NCI-H2107 treated with DMSO at 0.1 percent for 48 hours (cell line): ENCODE measurements at regions not wholly inside any gene's neighbourhood (a gene's known extent, or its start where the extent isn't known, plus 50 kb on each side); places are given as distances from the start of the nearest gene placed in this dataset.

Source experiments
- DNase-seq: peaks from one replicate; lab custom pipeline; 2025; ENCODE audit not compliant: unreplicated experiment; lab: John Stamatoyannopoulos, UW

DNA sequence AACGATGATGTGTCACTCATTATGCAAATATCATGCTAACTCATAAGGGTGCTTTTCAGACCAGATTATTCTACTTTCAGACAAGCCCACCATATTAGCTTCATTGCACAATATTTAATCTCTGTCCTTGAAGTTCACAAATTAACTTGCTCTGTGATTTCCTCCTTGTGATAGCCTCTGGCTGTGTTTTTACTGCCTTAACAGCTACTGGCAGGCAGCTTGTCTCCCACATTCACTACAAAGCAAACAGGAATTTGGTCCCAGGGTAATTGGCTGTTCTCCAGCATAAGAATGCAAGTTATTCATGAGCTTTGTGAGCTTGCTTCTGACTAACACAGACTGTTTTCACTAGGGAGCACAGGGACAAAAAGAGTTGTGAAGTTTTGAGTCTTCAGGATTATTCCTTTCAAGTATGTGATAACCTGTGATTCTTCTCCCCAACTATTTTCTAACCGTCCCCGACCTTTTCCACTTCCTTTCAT is 87.9 kb upstream of the HMCN1 start:
- peak; percentile 50 for DNase-seq

DNA sequence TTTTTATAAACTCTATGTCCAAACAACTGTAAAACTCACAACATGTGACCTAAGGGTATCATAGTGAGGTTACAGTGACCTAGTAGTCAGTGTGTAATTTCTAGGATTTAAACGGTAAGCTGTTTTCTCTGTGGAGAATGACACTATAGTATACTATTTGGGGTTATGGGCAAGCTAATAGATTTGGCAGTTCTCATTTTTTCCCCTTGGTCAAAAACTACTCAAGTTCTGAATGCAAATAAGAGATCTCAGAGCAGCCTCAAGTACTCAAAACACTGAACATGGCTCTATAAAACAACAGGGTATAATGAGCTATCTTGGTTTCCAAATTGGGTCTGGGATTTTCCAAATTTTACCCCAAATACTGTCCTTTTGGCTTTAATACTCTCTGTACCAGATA is 88.5 kb upstream of the HMCN1 start:
- DNase-seq = no peak

DNA sequence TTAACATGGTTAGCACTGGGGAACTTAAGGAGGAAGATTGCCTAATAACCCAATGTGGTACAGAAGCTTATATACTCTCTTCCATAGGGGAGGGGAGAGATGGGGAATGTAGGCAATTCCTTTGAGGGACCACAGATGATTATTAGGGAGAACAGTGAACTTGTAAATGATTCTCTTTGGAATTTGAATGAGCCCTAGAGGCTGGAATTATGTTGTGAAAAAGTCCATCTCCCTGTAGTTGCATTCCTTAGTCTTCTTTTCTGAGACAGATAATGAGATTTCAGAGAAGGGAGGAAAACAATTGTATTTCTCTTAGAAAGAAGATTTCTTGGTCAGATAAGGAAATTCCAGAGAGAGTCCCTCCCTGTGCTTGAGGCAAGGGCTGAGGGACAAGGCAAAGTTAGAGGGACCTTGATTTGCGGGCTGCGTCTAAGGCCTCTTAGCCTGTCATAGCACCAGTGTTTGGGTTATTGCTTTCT is 89.0 kb upstream of the HMCN1 start:
- DNase-seq = no peak

DNA sequence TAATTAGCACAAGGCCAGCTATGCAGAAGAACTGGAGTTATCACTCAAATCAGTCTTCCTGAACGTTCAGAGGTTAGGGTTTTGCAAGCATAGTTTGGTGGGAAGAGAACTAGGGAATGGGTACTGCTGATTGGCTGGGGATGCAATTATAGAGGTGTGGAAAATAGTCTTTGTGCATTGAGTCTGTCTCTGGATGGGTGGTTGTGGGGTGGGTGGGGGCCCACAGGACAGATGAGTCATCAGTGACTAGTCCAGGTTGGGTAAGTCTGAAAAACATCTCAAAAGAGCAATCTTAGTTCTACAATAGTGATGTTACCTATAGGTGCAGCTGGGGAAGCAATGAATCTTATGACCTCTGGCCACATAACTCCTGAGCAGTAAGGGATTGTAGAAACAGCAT is 89.7 kb upstream of the HMCN1 start:
- no peak for DNase-seq

DNA sequence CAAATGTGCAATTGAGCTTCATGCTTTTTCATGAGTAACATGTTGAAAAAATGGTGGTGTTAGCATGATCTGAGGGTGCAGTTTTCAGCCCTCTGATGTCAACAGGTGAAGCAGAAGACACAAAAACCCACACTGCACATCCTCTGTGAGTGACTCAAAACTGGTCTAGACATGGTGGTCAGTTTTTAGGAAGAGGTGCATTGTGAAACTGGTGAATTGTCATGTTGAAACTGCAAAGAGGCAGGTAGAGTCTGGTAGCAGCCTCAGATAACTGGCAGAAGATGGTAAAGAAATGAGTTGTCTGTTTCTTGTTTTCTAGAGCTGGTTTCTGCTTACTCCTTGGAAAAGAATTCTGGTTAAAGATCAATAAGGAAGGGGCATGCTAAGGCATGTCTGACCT is 97.3 kb upstream of the HMCN1 start:
- no peak for DNase-seq

DNA sequence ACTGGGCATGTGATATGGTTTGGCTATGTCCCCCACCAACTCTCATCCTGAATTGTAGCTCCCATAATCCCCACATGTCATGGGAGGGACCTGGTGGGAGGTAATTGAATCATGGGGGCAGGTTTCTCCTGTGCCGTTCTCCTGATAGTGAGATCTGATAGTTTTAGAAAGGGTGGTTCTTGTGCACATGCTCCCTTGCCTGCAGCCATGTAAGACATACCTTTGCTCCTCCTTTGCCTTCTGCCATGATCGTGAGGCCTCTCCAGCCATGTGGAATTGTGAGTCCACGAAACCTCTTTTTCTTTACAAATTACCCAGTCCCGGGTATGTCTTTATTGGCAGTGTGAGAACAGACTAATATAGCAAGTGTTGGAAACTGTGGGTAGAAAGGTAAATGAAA is 99.5 kb upstream of the HMCN1 start:
- no peak for DNase-seq

DNA sequence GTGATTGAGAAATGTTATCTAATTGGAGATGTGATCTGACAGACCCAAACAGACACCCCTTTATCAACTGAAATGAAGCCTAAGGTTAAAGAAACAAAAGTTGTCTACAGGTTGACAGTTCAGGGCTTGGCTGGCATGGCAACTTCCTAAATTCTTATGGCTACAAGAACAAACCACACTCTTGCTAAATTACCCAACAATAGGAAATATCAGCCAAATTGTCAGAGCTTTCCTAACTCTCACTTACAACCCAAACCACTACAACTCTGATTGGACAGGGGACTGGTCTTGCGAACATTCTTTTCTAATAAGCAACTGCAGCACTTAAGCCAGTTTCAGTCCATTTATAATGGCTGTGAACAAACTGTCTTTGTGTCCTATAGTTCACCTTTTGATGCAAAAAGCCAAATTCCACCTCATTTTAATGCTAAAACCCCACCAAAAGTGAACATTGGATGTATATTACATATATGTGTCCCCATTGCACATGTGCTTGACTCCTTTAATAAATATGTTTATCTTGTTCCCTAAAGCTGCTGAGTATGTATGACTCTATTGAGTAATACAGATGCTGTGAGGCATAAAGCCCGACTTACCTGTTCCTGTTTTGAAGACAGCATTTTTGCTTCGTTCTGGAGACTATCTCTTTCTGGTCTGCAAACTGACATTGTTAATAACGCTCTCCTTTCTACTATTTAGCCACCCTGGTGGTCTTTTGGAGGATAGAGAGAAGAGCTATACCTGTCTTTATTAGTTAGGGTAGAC is 101.3 kb upstream of the HMCN1 start:
- DNase-seq = no peak

DNA sequence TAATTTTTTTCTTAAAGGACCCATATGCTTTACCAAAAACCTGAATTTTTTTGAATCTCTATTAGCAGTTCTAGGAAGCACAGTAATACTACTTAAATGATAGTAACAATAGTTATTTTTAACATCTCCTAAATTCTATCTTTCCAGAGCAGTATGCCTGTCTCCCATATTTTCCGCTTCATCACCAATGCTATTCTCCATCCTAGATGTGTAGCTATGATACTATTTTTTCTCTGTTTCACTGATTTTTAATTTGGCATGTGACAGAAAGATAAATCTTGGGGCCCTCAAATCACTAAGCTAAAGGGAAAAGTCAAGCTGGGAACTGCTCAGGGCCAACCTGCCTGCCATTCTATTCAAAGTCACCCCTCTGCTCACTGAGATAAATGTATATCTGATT is 102.3 kb upstream of the HMCN1 start:
- DNase-seq = no peak

DNA sequence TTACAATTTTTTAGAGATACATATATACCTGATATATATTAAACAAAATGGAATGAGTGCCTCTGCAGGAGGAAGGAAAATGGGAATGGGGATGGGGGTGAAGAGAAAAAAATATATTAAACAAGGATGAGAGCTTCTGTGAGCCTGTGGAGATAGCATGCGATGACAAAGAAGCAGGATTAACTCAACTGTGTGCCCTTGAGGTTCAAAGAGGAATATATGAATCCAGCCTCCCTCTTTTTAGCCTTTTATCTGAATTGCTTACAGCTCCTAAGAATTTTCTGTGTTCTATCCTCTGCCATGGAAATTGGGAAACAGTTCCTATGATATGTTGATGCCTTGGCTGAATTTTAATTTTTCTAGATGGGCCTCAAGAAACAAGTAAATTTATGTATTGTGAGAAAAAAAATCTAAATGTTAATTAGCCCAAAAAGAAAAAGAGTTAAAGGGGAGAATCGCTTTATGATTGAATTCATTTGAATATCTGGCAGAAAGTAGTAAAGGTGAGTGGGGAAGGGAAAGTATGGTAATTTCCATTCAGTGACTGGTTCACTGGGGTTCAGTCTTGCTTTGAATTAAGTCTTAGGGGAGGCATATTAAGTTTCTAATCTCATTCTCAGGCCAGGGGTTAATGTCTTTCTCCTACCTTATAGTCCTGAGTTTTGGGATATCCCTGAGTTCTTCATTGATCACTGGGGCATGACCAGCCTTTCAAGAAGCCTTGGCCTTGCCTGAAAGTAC is 106.3 kb upstream of the HMCN1 start:
- no peak for DNase-seq

DNA sequence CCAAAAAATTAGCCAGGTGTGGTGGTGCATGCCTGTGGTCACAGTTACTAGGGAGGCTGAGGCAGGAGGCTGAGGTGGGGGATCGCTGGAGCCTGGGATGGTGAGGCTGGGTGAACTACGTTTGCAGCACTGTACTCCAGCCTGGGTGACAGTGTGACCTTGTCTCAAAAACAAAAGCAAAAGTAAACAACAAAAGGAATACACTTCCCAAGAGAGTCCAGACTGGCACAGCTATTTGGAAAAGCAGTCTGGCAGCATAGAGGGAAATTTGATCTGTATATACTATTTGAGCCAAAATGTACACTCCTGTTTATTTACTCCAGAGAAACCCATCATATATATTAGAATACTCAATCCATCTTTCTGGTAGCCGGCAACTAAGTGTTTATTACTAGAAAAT is 107.0 kb upstream of the HMCN1 start:
- peak; percentile 44 for DNase-seq

DNA sequence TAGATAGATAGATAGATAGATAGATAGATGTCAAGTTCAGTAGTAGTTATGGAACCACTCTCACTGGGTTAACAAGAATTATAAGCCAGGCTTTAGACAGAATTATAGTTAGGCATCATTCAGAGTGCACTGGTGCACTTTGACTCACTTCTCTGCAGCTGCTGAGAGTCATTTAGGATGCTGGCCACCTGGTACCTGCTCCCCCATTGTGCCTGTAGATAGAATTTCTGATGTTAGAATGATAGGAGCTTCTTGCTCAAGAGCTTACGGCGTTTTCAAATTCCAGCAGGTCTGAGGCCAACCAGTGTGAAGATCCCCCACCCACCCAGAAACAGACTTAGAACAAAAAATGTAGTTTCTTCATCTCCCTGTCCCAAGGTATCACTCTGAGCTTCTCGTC is 107.8 kb upstream of the HMCN1 start:
- no peak for DNase-seq

DNA sequence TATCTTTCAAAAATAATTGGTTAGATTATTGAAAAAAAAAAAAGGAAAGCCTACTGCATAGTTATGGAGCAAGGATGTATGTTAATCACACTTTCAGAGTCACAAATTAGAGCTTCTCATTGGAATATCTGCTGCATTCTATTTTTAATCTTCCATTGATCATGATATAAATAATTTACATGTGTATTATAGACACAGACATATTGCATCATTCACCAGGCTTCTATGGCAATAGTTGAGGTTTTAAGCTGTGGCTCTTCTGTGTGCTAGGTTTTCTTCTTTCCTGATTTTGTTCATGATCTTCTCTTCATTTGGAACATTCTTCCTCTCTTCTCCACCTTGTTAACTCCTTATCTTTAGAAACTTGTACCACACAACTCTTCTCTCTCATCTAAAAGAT is 123.2 kb upstream of the HMCN1 start:
- no peak for DNase-seq

DNA sequence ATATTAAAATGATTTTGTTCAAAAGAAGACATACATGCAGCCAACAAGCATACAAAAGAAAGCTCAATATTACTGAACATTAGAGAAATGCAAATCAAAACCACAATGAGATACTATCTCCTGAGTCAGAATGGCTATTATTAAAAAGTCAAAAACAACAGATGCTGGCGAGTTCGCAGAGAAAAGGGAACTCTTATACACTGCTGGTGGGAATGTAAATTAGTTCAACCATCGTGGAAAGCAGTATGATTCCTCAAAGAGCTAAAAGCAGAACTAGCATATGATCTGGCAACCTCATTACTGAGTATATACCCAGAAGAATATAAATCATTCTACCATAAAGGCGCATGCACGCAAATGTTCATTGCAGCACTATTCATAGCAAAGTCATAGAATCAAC is 126.0 kb upstream of the HMCN1 start:
- DNase-seq = no peak

DNA sequence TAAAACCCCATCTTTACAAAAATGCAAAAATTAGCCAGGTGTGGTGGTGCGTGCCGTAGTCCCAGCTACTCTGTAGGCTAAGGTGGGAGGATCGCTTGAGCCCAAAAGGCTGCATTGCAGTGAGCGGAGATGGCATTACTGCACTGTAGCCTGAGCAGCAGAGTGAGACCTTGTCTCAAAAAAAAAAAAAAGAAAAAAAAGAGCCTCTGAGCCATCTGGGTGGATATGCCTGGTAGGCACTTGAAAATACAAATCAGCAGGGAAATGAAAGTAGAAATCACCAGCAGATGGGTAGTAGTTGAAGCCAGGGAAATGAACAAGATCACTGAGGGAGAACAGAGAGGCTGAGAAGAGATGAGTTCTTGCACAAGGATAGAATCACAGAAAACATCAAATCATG is 131.0 kb upstream of the HMCN1 start:
- DNase-seq = no peak

DNA sequence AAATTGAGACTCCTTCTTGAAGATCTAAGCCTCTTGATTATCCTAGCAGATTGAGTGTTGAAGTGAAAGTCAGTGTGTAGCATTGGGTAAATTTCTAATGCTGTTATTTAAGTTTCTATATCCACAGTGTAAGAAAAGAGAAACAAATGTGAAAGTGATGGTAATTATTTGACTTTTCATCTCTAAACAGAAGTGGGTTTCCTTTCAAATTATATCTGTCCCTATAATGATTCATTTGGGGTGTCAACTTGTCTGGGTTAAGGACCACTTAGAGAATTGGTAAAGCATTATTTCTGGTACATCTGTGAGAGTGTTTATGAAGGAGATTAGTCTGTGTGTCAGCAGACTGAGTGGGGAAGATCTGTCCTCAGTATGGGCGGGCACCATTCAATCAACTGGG is 133.0 kb upstream of the HMCN1 start:
- no peak for DNase-seq

DNA sequence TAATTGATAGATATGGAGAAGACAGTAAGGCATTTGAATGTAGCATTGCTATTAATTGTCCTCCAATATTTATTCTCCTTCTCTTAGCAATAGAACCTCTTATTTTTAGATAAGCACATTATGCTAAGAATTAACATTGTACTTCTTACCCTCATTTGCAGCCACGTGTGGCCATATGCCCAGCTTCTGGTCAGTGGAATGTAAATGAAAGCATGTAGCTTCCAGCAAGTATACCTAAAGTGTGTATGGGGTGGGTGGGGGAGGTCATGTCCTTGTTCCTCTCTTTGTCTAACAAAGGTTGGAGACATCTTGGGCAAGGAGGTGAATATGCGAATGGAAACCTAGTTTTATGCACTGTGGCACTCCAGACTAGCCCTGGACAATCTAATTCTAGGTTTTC is 133.6 kb upstream of the HMCN1 start:
- no peak for DNase-seq

DNA sequence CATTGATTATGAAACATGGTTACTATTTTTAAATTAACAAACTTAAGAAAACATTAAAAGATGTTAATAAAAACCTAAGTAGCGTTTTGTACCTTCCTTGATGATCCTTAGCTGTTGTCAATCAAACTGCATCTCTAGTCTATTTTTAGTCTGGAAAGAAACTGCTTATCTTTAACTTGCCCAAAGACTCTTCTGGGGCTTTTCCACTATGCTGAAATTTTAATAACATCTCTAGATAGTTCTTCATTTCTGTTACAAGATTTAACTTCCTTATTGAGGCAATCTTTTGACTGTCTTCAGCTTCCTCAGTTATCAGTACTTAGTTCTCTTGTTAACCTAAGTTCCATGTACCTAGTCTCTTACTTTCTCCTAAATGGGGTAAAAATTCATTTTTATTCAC is 135.9 kb upstream of the HMCN1 start:
- DNase-seq = no peak

DNA sequence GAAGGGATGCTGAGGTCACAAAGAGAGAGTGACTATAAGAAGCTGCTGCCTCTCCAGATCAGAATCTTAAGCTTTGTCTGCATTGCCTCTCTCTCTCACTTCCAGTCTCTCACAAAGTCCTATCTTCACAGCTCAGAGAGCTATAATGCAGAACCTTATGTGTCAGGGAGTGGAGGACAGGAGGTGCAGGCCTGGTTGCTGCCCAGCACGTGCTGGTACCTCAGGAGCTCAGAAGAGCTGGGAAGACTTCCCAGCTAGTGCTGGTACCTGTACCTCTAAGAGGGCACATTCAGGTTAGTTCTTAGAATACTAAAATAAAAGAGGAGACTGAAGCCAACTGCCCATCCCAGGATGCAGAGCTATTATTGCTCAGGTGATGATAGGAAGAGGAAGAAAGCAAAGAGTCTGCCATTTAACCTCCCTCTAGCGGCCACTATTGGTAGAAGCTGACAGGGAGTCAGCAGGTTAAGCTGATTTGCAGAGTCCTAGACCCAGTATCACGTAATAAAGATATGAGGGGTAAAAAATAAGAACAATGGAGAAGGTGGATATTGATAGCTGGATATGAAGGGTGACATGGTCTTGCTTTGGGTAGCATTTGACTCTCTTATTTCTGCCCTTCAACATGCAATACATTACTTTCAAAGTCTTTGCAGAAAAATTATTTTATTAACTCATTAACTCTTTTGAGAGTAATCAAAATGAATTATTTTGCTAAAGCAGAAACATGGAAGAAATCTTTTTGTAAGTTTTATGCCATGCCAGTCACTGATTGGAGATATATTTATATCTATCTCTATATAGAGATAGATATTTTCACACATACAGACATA is 138.1 kb upstream of the HMCN1 start:
- DNase-seq = peak; percentile 63

DNA sequence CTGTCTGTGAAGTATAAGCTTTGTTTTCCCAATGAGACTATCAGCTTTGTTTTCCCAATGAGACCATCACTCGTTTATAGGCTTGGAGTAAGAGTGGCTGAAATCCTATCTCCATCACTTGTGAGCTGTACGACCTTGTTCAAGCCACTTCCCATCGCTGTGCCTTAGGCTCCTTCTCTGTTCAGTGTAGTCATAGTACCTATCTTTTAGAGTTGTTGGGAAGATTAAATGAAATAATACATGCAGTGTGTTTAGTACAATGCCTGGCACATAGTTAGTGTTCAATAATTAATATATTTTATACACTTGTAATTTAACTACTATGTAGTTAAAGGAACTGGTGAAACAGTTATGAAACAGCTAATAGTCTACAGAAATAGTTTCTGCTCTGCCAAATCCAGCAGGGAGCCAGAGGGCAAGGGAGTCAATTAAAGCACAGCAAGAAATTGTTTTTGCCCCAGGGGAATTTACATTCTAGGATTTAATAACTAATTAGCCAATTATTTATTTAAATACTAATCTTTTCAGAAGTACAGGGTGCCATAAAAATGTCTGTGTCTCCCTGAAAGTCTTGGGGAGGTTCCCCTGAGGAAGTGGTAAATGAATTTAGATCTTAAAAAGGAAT is 139.3 kb upstream of the HMCN1 start:
- no peak for DNase-seq

DNA sequence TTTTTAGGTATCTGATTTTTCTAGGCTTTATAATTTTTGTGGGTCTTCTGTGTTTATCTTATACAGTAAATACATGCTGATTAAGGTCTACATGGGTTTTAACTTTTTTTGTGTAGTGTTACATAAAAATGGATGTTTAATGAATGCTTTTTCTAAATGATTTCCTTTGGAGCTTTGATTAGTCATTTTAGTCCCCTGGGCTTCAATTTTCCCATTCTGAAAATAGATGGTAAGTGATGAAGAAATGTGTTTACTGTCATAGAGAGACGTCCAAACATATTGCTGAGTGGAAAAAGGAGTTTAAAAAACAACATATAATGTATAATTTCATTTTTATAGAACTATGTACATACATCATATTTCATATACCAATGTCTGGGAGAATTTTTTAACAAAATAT is 140.9 kb upstream of the HMCN1 start:
- no peak for DNase-seq

DNA sequence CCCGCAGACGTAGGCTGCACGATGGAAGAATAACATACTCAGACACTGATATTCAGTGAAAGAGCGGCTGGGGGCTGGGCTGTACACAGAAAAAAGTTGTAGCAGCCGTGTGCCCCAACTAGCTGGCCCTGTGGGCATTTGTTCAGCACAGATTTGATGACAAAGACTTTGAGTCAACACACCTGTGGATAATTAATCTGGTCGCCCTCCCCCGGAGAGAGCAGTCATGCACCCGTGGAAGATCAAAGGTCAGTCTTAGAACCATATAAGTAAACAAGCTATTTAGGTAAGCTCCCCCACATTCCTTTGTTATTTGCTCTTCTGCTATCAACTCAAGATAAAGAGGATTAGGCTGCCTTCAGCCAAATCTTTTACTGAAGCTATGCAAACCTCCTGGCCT is 148.4 kb upstream of the HMCN1 start:
- DNase-seq = no peak
